ENCODE measurements at regions not wholly inside any gene's neighbourhood (a gene's known extent, or its start where the extent isn't known, plus 50 kb on each side); places are given as distances from the start of the nearest gene placed in this dataset.

GRCh38 chr2:40721595-40721994, 269.7 kb upstream of the SLC8A1 start:
- intact Hi-C loops (cut with DNase I): no loop called here
- Histone ChIP-seq H3K36me3 (no peaks in the 10 kb centered on the region), H3K27ac (peak overlapping the region in 1 of 4 donors; percentile 53), H3K9me3 (no peaks in the 10 kb centered on the region), H3K4me3 (no peak overlapping the region), H3K27me3 (no peaks in the 10 kb centered on the region), H3K4me1 (peaks cover 3 to 18% (median 4%) of the 10 kb centered on the region in 3 donors)
- TF ChIP-seq POLR2A (IDR thresholded peaks at IDR 0.05) (no peak), CTCF (IDR thresholded peaks at IDR 0.05) (no peak)
- DNase-seq: no peak
- 25% methylated on average over 1 of the region's 1 CpG; no CpG with 5 or more reads in 1 of the 2 donors for WGBS, 2 donors

DNA sequence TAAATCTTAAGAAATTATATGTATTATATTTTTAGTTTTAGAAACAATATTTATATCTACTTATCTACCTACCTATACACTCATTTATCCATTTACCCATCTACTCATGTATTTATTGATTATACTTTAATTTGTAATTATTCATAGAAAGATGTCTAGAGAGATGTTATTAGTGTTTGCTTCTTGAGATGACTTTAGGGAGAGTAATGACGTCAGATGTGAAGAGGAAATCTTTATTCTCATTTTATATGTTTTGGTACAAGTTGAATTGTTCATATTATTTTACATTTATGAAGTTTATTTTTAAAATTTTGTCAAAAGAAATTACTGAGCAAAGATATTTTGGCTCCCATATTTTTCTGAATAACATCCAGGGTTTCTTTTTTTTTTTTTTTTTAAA, 271.3 kb upstream of the SLC8A1 start:
- Histone ChIP-seq H3K27me3 (no peaks in the 10 kb centered on the region), H3K4me3 (no peak overlapping the region), H3K36me3 (no peaks in the 10 kb centered on the region), H3K9me3 (no peaks in the 10 kb centered on the region), H3K4me1 (peaks cover 3 to 18% (median 4%) of the 10 kb centered on the region in 3 donors), H3K27ac (no peak overlapping the region)
- intact Hi-C loops (cut with DNase I): no loop called here
- 38 to 43% methylated on average over 1 of the region's 1 CpG for WGBS, 2 donors
- DNase-seq: no peak
- TF ChIP-seq CTCF (IDR thresholded peaks at IDR 0.05) (no peak), POLR2A (IDR thresholded peaks at IDR 0.05) (no peak)

- Histone ChIP-seq H3K4me1 (peaks cover 3 to 18% (median 4%) of the 10 kb centered on the region in 3 donors), H3K27ac (peak overlapping the region in 1 of 4 donors; percentile 36), H3K4me3 (no peak overlapping the region), H3K9me3 (no peaks in the 10 kb centered on the region), H3K27me3 (no peaks in the 10 kb centered on the region), H3K36me3 (no peaks in the 10 kb centered on the region)
- no peak for DNase-seq
- intact Hi-C loops (cut with DNase I): no loop called here
- TF ChIP-seq CTCF (IDR thresholded peaks at IDR 0.05) (no peak), POLR2A (IDR thresholded peaks at IDR 0.05) (no peak)
- 31% methylated on average over 3 of the region's 3 CpGs for WGBS, 2 donors
Measured at GRCh38 chr2:40725040-40725439, 273.1 kb upstream of the SLC8A1 start.

DNA sequence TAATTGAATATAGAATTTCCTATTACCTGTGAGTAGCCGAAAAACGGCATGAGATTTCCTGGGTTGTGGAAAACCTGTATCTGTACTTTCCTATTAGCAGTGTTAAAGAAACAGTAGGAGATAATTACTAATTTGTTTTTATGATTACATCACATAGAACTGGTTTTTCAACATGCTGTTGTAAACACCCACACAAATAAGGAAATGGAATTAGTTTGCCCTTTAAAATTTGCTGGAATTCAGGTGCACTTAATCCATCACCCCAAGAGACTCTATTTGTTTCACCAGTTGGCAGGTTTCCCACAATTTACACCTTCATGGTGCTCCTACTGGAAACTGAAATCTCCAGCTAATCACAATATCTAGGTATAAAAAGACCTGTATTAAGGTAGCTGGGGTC, 274.1 kb upstream of the SLC8A1 start:
- intact Hi-C loops (cut with DNase I): no loop called here
- TF ChIP-seq POLR2A (IDR thresholded peaks at IDR 0.05) (no peak), CTCF (IDR thresholded peaks at IDR 0.05) (no peak)
- Histone ChIP-seq H3K9me3 (no peaks in the 10 kb centered on the region), H3K27me3 (no peaks in the 10 kb centered on the region), H3K4me3 (no peak overlapping the region), H3K4me1 (peaks cover 3 to 18% (median 4%) of the 10 kb centered on the region in 3 donors), H3K27ac (peak overlapping the region in 1 of 4 donors; percentile 36), H3K36me3 (no peaks in the 10 kb centered on the region)
- DNase-seq: no peak
- 64 to 65% methylated on average over 2 of the region's 2 CpGs for WGBS, 2 donors

DNA sequence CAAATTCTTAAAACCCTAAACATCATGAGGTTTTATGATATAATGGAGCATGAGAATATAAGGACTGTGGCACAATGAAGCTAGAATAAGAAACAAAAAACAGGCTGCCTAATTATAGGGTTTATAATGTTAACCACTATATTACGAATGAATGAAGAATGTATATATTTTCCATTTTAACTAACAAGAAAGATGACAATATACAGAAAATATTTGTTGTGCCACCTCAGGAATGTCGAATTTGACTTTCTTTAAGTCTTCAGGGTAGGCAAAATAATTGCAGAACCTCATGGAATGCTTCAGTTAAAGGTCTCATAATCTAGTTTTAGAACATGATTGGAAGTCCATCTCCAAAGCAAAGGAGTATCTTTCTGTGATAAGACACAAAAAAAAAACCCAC, 282.9 kb upstream of the SLC8A1 start:
- H3K4me3 ChIP-seq: no peak overlapping the region
- no peak overlapping the region for H3K27ac ChIP-seq
- no peaks in the 10 kb centered on the region for H3K36me3 ChIP-seq
- no peak for DNase-seq
- intact Hi-C loops (cut with DNase I): no loop called here
- no peak for TF ChIP-seq CTCF (IDR thresholded peaks at IDR 0.05)
- no peak for TF ChIP-seq POLR2A (IDR thresholded peaks at IDR 0.05)
- H3K27me3 ChIP-seq: no peaks in the 10 kb centered on the region
- no peaks in the 10 kb centered on the region for H3K9me3 ChIP-seq
- H3K4me1 ChIP-seq: no peaks in the 10 kb centered on the region
- WGBS, 2 donors: 62 to 66% methylated on average over 2 of the region's 2 CpGs

Data from esophagus squamous epithelium (tissue), 5 donors.